Esophagus squamous epithelium (tissue), 5 donors: ENCODE measurements at regions not wholly inside any gene's neighbourhood (a gene's known extent, or its start where the extent isn't known, plus 50 kb on each side); places are given as distances from the start of the nearest gene placed in this dataset.

ENCODE experiments used
- DNase-seq: peaks from one replicate; lab custom pipeline; 2025; lab: John Stamatoyannopoulos, UW
- H3K27ac ChIP-seq, 4 donors: fragments of 200-600 bp; sonication (generic); one replicate each; pipeline ENCODE4 v1.5.1; 2016 to 2019; ENCODE audit warnings: mild to moderate bottlenecking in 1 of 4
- H3K27me3 ChIP-seq, 4 donors: fragments of 200-600 bp; sonication (generic); 1 replicate in 3 of 4; 2 replicates in 1 of 4; pipeline versions ENCODE4 v1.5.1 to v1.6.0; 2017 to 2021; ENCODE audit warnings: antibody characterized with exemption in 1 of 4
- H3K36me3 ChIP-seq, 3 donors: fragments of 200-600 bp; sonication (generic); one replicate each; pipeline ENCODE4 v1.5.1; 2016 to 2019
- H3K4me1 ChIP-seq, 3 donors: fragments of 200-600 bp; sonication (generic); one replicate each; pipeline ENCODE4 v1.5.1; 2017 to 2019
- H3K4me3 ChIP-seq, 4 donors: fragments of 200-600 bp; sonication (generic); 1 replicate in 3 of 4; 2 replicates in 1 of 4; pipeline ENCODE4 v1.5.1; 2016 to 2019; ENCODE audit warnings: mild to moderate bottlenecking in 2 of 4, moderate library complexity in 1 of 4
- H3K9me3 ChIP-seq, 3 donors: fragments of 200-600 bp; sonication (generic); one replicate each; pipeline ENCODE4 v1.5.1; 2016 to 2019
- POLR2A ChIP-seq, 4 donors: fragments of 450-650 bp; IDR thresholded peaks; one replicate each; pipeline ENCODE4 v1.6.1; 2017; ENCODE audit warnings: antibody characterized with exemption in 4 of 4, mild to moderate bottlenecking in 4 of 4, moderate library complexity in 3 of 4
- WGBS, 2 donors: methylation state at CpG; one replicate each; pipeline ENCODE4 v1.1.5; 2018; 5-methylcytosine and 5-hydroxymethylcytosine counted together
- intact Hi-C: fragments of 100-400 bp; cut with DNase I; formaldehyde crosslinking; loops from one replicate; pipeline ENCODE4 v1.15.0; 2022
- TF ChIP-seq, protein P1 (sequence below), 6 experiments: fragments of 450-650 bp in 4 of 6; fragments of 200-600 bp in 2 of 6; sonication (generic) in 2 of 6; IDR thresholded peaks; one replicate each; pipeline ENCODE4 v1.5.1; 2016 to 2019; ENCODE audit warnings: antibody characterized with exemption in 6 of 6, mild to moderate bottlenecking in 4 of 6, moderate library complexity in 4 of 6
- donor health status: DM: yes; HTN: yes; CAD: no.

DNA sequence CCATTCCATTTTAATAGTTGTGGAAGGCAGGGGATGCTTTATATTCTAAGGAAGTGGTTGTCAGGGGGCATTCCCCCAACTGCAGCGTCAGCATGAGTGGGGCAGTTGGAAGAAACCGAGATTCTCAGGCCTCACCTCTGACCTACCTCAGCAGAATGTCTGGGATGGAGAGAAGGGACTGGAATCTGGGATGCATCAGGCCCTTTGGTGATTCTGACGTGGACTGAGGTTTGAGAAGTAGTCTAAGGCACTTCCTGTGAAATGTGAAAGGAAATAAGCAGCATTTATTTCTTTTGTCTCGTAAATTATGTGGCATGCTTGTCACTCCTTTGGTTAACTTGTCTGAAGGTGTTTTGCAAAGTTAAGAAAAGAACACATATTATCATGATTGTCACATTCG lies 540.7 kb upstream of the NETO1 start:
- no peak for DNase-seq
- Histone ChIP-seq H3K4me1 (no peaks in the 10 kb centered on the region), H3K36me3 (no peaks in the 10 kb centered on the region), H3K27me3 (no peaks in the 10 kb centered on the region), H3K27ac (no peak overlapping the region), H3K9me3 (peaks cover 0 to 4% (median 0%) of the 10 kb centered on the region in 3 donors), H3K4me3 (no peak overlapping the region)
- TF ChIP-seq, protein P1, sequence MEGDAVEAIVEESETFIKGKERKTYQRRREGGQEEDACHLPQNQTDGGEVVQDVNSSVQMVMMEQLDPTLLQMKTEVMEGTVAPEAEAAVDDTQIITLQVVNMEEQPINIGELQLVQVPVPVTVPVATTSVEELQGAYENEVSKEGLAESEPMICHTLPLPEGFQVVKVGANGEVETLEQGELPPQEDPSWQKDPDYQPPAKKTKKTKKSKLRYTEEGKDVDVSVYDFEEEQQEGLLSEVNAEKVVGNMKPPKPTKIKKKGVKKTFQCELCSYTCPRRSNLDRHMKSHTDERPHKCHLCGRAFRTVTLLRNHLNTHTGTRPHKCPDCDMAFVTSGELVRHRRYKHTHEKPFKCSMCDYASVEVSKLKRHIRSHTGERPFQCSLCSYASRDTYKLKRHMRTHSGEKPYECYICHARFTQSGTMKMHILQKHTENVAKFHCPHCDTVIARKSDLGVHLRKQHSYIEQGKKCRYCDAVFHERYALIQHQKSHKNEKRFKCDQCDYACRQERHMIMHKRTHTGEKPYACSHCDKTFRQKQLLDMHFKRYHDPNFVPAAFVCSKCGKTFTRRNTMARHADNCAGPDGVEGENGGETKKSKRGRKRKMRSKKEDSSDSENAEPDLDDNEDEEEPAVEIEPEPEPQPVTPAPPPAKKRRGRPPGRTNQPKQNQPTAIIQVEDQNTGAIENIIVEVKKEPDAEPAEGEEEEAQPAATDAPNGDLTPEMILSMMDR (IDR thresholded peaks at IDR 0.05) = no peak
- TF ChIP-seq POLR2A (IDR thresholded peaks at IDR 0.05) = no peak
- intact Hi-C loops = no loop called here
- 30 to 40% methylated on average over 5 of the region's 5 CpGs for WGBS, 2 donors

DNA sequence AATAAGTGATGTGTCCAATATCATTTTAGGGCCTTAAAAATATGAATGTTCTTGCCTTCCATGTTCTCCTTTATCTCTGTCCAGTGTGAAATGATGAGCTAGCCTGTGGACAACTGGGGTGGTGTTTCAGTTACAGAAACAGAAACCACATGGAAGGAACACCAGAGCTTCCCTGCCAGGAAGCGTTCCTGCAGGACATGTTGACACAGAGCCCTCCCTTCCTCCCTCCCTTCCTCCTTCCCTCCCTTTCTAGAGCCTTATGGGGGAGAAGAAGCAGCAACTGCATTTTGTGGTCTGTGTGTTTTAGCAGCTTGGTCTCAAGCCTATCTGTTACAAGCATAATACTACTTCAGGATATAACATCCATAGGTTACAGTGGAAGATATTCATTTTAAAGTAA lies 539.7 kb upstream of the NETO1 start:
- H3K36me3 ChIP-seq = no peaks in the 10 kb centered on the region
- no peaks in the 10 kb centered on the region for H3K4me1 ChIP-seq
- DNase-seq = no peak
- no peaks in the 10 kb centered on the region for H3K27me3 ChIP-seq
- H3K4me3 ChIP-seq = no peak overlapping the region
- intact Hi-C loops = no loop called here
- no peak for TF ChIP-seq POLR2A (IDR thresholded peaks at IDR 0.05)
- TF ChIP-seq, protein P1 (IDR thresholded peaks at IDR 0.05) = no peak
- no peak overlapping the region for H3K27ac ChIP-seq
- no peaks in the 10 kb centered on the region for H3K9me3 ChIP-seq
- WGBS, 2 donors = 0 to 14% methylated on average over 1 of the region's 1 CpG

DNA sequence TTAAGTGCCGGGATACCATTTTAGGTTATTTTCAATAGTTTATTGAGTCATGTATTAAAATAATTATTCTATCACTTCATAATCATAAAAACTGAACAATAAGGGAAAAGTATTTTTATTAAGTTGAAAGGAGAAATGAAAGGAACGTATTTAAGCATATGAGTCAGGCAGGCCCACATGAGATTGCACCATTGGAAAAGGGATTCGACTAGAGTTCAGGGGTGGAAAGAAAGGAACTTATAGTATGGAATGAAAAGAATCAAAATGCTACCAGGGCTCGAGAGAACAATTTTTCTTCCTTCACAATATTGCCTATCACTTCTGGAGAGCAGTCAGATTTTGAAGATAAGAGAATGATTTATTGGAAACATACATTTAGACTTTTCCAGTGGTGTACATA lies 516.5 kb upstream of the NETO1 start:
- TF ChIP-seq POLR2A (IDR thresholded peaks at IDR 0.05) = no peak
- TF ChIP-seq, protein P1 (IDR thresholded peaks at IDR 0.05) = no peak
- H3K4me1 ChIP-seq = no peaks in the 10 kb centered on the region
- no peak for DNase-seq
- intact Hi-C loops = no loop called here
- H3K4me3 ChIP-seq = no peak overlapping the region
- H3K9me3 ChIP-seq = no peaks in the 10 kb centered on the region
- no peaks in the 10 kb centered on the region for H3K36me3 ChIP-seq
- H3K27ac ChIP-seq = no peak overlapping the region
- WGBS, 2 donors = 50 to 60% methylated on average over 4 of the region's 4 CpGs
- H3K27me3 ChIP-seq = no peaks in the 10 kb centered on the region

DNA sequence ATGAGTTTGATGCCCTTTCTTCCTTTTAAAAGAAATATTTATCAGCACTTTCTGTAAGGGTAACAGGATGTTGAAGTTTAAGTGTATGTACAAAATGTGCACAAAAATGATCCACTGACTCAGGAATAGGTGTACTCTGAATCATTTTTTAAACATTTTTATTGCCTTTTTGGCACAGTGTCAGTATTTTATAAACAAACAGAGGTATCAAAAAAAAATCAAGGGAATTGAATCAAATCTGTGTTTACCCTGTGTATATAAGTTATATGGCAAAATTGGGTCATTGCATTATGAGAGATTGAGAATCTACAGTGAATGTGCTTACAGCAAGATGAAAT lies 513.9 kb upstream of the NETO1 start:
- intact Hi-C loops = no loop called here
- H3K27ac ChIP-seq = no peak overlapping the region
- H3K36me3 ChIP-seq = no peaks in the 10 kb centered on the region
- no peak for DNase-seq
- no peaks in the 10 kb centered on the region for H3K4me1 ChIP-seq
- H3K27me3 ChIP-seq = no peaks in the 10 kb centered on the region
- H3K9me3 ChIP-seq = no peaks in the 10 kb centered on the region
- H3K4me3 ChIP-seq = no peak overlapping the region
- TF ChIP-seq, protein P1 (IDR thresholded peaks at IDR 0.05) = no peak
- TF ChIP-seq POLR2A (IDR thresholded peaks at IDR 0.05) = no peak

DNA sequence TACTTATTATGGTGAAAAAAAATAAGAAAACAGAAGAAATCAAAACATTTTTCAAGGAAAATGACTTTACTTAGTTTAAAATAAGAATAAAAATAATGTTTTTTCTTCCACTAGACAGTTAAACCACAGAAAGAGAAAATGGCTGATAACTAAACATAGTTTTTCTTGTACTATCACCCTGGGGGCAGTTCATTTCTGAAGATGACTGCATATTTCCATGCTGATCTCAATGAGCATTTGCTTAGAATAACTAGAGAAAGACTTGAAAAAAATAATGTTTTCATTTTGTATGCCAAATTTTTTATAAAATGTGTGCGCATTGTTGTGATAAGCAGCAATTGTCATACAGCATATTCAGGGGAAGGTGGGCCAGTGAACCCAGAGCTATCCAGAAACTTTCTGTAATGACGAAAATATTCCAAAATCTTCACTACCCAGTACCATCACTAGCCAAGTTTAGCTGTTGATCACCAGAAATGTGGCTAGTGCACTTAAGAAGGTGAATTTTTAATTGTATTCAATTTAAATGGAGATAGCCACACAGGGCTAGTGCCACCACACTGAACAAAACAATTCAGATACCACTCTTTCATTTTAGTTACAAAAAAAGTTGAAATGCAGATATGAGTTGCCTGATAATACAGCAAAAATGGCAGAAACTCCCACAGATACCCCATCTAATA lies 513.4 kb upstream of the NETO1 start:
- Histone ChIP-seq H3K27me3 (no peaks in the 10 kb centered on the region), H3K4me3 (no peak overlapping the region), H3K27ac (no peak overlapping the region), H3K4me1 (no peaks in the 10 kb centered on the region), H3K9me3 (no peaks in the 10 kb centered on the region), H3K36me3 (no peaks in the 10 kb centered on the region)
- intact Hi-C loops = no loop called here
- no peak for TF ChIP-seq POLR2A (IDR thresholded peaks at IDR 0.05)
- TF ChIP-seq, protein P1 (IDR thresholded peaks at IDR 0.05) = no peak
- DNase-seq = no peak
- WGBS, 2 donors = 74 to 90% methylated on average over 2 of the region's 2 CpGs
